ENCODE measurements at regions not wholly inside any gene's neighbourhood (a gene's known extent, or its start where the extent isn't known, plus 50 kb on each side); places are given as distances from the start of the nearest gene placed in this dataset.
"Not testable (repeated sequence)": the region's sequence is repeated elsewhere in the genome, so short reads cannot be mapped to it uniquely, and the experiment has no call there.

DNA sequence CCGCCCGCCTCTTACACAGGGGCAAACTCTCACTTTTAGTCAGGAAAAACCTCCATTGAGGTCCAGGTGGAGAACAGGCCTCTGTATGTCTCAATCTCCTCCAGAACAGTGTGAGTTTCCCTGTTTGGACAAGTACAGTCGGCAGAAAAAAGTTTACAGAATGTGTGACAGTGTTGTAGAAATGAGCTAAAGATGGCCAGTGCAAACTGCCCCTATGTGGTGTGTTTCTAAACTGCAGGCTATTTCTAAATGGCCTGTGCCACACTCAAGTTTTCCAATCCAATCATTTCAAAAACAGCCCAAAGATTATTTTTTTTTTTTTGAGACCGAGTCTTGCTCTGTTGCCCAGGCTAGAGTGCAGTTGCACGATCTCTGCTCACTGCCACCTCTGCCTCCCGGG, 1252.8 kb downstream of the RPIA start:
- intact Hi-C loops (cut with DNase I; ENCODE audit: low total_unique reads); DNase-seq; H3K36me3 ChIP-seq; H3K4me1 ChIP-seq; H3K9me3 ChIP-seq; H3K4me3 ChIP-seq; H3K27ac ChIP-seq; H3K27me3 ChIP-seq: not testable (repeated sequence)
- WGBS, 5 donors = 64 to 92% (median 75%) methylated on average over 1 to 3 of the region's 6 CpGs; no CpG with 5 or more reads in 1 of the 5 donors

DNA sequence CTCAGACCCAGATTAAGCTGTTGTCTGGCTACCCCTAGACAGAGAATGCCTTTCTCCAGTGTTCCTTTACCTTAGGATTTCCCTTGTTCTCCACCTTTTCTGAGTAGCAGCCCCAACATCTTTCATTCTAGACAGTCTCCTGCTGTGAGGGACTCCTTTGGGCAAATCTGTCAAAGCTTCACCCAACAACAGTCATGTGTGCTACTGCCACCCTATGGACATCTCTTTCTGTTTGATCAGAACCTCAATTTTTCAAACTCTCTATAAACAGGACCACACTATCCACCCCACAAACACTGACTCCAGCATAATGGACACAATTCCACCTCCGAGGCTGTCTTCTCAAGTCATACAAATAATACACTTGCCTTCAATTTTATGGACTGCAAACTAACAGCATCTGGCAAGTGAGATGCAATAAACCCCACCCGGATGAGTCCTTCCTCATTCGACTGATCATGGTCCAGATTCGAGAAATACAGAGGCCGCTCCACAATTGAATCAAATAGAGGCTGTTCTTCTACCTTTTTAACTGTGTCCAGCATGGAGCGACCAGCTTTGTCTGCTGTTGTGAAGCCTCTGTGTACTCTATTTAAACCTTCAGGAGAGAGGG, 1253.6 kb downstream of the RPIA start:
- no CpG with 5 or more reads among the region's 6 CpGs for WGBS, 5 donors
- H3K27ac ChIP-seq; H3K4me1 ChIP-seq; H3K4me3 ChIP-seq; H3K27me3 ChIP-seq; H3K9me3 ChIP-seq; DNase-seq; intact Hi-C loops (cut with DNase I; ENCODE audit: low total_unique reads); H3K36me3 ChIP-seq: not testable (repeated sequence)

DNA sequence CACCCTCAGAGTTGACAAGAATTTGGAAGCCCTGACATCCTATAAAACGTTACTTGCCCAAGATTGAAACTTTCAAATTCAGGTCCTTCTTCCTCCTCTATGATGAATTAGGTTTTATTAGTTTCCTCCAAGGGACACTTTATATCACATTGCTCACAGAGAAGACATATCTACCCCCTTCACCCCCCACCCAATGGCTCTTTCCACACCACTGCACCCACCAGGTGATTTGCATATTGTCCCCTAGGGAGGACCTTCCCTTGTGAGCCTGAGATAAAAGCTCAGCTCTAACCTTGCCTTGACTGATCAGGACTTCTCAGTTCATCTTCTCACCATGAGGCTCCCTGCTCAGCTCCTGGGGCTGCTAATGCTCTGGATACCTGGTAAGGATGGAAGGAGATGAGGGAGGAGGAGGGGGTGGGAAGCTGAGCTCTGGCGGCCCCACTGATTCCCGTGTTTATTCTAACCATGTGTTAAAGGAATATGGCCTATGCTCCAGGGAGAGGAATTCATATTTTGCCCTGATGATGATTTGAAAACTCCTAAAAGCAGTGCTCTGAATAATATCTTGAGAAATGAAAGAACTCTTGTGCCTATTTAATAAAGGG, 1255.8 kb downstream of the RPIA start:
- H3K27ac ChIP-seq; H3K27me3 ChIP-seq; H3K9me3 ChIP-seq; H3K36me3 ChIP-seq; H3K4me3 ChIP-seq; intact Hi-C loops (cut with DNase I; ENCODE audit: low total_unique reads); DNase-seq; H3K4me1 ChIP-seq: not testable (repeated sequence)
- 45 to 66% (median 54%) methylated on average over 2 to 3 of the region's 3 CpGs for WGBS, 5 donors

DNA sequence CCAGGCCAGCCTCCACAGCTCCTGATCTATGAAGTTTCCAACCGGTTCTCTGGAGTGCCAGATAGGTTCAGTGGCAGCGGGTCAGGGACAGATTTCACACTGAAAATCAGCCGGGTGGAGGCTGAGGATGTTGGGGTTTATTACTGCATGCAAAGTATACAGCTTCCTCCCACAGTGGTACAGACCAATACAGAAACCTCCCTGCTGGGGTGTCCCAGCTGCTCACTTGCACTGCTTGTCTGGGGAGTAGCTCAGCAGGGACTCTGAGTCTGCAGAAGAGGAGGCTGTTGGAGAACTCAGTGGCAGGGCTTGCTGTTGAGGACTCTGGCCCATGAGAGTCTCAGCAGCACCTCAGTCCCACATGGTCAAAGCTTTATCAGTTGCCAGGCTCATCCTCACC, 1256.6 kb downstream of the RPIA start:
- DNase-seq; H3K4me1 ChIP-seq; H3K9me3 ChIP-seq; H3K4me3 ChIP-seq; H3K27me3 ChIP-seq; H3K27ac ChIP-seq; intact Hi-C loops (cut with DNase I; ENCODE audit: low total_unique reads); H3K36me3 ChIP-seq: not testable (repeated sequence)
- WGBS, 5 donors = 58 to 77% (median 67%) methylated on average over 3 of the region's 3 CpGs; no CpG with 5 or more reads in 1 of the 5 donors

DNA sequence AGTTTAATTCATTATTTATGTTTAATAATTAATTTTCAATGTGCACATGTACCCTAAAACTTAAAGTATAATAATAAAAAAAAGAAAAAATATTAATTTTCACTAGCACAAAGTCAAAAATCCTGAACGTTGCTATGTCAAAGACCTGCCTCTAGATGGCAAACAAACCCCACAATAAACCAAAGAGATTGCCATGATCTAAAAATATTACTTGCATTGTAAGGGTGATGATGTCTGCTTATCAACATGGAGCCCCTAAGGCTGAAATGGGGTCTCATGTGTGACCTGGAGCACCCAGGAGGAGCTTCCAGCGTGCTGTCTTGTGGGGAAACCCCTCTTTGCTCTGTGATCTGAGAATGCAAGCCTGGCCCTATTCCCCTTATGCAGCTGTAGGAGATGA, 1259.3 kb downstream of the RPIA start:
- H3K4me1 ChIP-seq; H3K27ac ChIP-seq; H3K4me3 ChIP-seq; H3K27me3 ChIP-seq; intact Hi-C loops (cut with DNase I; ENCODE audit: low total_unique reads); H3K36me3 ChIP-seq; DNase-seq; H3K9me3 ChIP-seq: not testable (repeated sequence)
- WGBS, 5 donors = 0% methylated on average over 1 of the region's 2 CpGs

DNA sequence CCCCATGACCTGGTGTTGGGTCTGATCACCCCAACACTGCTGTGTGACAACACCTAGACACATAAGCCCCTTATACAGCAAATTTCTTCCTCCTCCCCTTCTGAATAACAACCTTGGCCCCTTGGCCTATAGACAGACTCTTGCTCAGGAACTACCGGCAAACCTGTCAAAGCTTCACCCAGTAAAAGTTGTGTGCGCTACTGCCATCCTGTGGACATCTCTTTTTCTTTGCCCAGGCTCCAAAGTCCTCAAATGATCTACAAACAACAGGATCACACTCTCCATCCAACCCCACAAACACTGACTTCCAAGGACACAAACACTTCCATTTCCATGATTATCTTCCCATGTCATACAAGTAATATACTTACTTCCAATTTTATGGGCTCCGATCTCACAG, 1265.8 kb downstream of the RPIA start:
- H3K9me3 ChIP-seq; H3K4me3 ChIP-seq; DNase-seq; H3K27ac ChIP-seq; H3K36me3 ChIP-seq; H3K27me3 ChIP-seq; intact Hi-C loops (cut with DNase I; ENCODE audit: low total_unique reads); H3K4me1 ChIP-seq: not testable (repeated sequence)
- 61 to 78% (median 74%) methylated on average over 2 to 3 of the region's 3 CpGs for WGBS, 5 donors

DNA sequence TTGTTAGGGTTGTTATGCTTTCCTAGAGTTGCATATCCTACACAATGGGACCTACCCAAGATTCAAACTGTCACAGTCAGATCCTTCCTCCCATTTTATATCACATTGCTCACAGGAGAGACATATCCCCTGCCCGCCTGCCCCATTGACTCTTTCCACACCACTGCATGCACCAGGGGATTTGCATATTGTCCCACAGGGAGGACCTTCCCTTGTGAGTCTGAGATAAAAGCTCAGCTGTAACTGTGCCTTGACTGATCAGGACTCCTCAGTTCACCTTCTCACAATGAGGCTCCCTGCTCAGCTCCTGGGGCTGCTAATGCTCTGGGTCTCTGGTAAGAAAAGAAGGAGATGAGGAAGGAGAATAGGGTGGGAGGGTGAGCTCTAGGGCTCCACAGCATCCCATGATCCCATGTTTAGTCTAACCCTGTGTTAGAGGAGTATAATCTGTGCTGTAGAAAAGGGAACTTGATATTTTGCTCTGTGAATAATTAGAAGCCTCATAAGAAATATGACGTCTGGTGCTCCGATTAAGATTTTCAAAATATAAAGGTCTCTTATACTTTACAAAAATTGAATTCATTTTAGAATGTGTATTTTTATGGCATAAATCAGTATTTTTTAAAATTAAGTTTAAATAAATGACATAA, 1268.4 kb downstream of the RPIA start:
- H3K36me3 ChIP-seq; H3K27ac ChIP-seq; H3K27me3 ChIP-seq; DNase-seq; H3K4me3 ChIP-seq; H3K9me3 ChIP-seq; H3K4me1 ChIP-seq; intact Hi-C loops (cut with DNase I; ENCODE audit: low total_unique reads): not testable (repeated sequence)
- WGBS, 5 donors = 81 to 90% (median 86%) methylated on average over 1 to 3 of the region's 3 CpGs

DNA sequence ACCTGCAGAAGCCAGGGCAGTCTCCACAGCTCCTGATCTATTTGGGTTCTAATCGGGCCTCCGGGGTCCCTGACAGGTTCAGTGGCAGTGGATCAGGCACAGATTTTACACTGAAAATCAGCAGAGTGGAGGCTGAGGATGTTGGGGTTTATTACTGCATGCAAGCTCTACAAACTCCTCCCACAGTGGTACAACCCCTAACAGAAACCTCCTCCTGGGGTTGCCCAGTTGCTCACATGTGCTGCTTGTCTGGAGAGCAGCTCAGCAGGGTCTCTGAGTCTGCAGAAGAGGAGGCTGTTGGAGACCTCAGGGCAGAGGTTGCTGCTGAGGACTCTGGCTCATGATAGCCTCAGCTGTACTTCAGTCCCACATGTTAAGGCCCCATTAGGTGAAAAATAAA, 1269.1 kb downstream of the RPIA start:
- no CpG with 5 or more reads among the region's 2 CpGs for WGBS, 5 donors
- H3K4me3 ChIP-seq; H3K27ac ChIP-seq; H3K27me3 ChIP-seq; H3K36me3 ChIP-seq; intact Hi-C loops (cut with DNase I; ENCODE audit: low total_unique reads); H3K9me3 ChIP-seq; H3K4me1 ChIP-seq; DNase-seq: not testable (repeated sequence)

DNA sequence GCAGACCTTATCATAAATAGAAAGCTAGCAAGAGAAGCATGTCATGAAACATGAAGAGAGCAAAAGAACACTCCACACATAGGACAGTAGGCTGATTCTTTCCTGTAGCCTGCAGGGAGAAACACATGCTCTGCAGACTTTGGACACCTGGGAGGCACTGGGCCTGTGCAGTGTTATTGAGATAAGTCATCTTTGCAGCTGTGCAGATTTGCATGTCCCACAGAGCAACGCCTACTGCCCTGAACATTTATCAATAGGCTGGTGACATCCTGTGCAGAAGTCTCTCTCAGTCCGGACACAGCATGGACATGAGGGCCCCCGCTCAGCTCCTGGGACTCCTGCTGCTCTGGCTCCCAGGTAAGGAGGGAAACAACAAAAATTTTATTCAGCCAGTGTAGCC, 1277.1 kb downstream of the RPIA start:
- H3K9me3 ChIP-seq; H3K4me1 ChIP-seq; H3K27ac ChIP-seq; H3K36me3 ChIP-seq; DNase-seq; H3K4me3 ChIP-seq; H3K27me3 ChIP-seq; intact Hi-C loops (cut with DNase I; ENCODE audit: low total_unique reads): not testable (repeated sequence)
- WGBS, 5 donors = 20 to 64% (median 30%) methylated on average over 2 to 3 of the region's 3 CpGs

DNA sequence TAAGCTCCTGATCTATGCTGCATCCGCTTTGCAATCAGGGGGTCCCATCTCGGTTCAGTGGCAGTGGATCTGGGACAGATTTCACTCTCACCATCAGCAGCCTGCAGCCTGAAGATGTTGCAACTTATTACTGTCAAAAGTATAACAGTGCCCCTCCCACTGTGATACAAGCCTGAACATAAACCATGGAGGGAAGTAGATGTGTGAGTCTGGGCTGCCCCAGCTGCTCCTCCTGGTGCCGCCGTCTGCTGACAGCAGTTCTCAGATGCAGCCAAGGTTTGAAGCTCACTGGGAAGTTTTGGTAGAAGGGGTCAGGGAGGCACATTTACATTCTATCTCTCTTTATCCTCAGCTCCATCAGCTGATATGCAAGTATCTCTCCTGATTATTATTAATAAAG, 1277.7 kb downstream of the RPIA start:
- H3K27me3 ChIP-seq; H3K4me1 ChIP-seq; H3K9me3 ChIP-seq; H3K36me3 ChIP-seq; H3K4me3 ChIP-seq; intact Hi-C loops (cut with DNase I; ENCODE audit: low total_unique reads); H3K27ac ChIP-seq; DNase-seq: not testable (repeated sequence)
- WGBS, 5 donors = 51 to 63% (median 59%) methylated on average over 3 to 4 of the region's 4 CpGs; no CpG with 5 or more reads in 1 of the 5 donors

DNA sequence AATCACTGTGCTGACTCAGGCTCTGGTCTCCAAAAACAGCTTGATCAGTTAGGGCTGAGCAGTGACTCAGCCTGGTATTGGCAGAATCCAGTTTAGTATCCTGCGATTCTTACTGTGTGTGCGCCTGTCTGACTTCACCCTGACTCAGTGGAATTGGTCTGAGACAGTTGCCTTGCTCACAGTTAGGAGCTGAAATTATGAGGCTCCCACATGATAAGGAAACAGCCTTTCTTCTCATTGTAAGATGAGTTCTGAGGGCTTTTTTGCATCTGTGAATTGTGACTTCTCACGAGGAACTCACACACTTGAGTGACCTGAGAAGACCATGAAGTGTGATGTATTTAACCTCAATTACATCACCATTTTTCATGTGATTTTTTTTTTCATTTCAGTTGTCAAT, 1282.4 kb downstream of the RPIA start:
- 75 to 90% (median 83%) methylated on average over 3 of the region's 3 CpGs; no CpG with 5 or more reads in 1 of the 5 donors for WGBS, 5 donors
- H3K9me3 ChIP-seq; intact Hi-C loops (cut with DNase I; ENCODE audit: low total_unique reads); H3K4me1 ChIP-seq; H3K4me3 ChIP-seq; H3K27ac ChIP-seq; H3K27me3 ChIP-seq; H3K36me3 ChIP-seq; DNase-seq: not testable (repeated sequence)

DNA sequence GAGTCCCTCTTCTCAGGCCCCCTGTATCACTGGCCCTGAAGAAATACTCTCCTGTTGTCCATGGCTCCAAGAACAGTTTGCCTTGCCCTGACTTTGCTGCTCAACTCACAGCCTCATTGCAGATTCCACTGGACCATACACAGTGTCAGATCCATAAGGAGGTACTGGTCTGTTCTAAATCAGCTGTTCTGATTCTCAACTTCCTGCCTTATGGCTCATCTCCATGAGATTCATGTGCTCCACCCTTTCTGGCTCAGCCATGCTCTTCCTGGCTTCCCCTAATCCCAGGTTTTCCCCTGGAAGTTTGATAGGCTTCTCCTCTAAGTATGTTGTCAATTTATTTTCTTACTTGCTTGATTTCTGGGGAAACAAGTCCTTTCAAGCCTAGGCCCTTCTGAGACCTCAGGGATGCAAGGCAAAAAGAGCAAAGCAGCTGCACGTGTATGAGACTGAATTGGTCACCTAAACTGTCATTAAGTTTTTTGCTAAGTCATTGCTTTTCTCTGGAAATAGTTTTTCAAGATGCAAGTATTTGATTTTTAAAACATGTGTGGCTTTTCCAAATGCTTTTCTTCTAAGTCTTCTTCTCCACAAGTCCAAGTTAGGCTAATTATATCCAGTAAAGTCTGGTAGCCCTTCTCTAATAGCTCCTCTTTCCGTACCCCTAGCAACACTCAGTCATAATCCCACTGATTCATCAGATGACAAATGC, 1288.5 kb downstream of the RPIA start:
- H3K27me3 ChIP-seq; intact Hi-C loops (cut with DNase I; ENCODE audit: low total_unique reads); H3K4me3 ChIP-seq; DNase-seq; H3K9me3 ChIP-seq; H3K27ac ChIP-seq; H3K4me1 ChIP-seq; H3K36me3 ChIP-seq: not testable (repeated sequence)
- WGBS, 5 donors = 61 to 76% (median 65%) methylated on average over 2 of the region's 2 CpGs; no CpG with 5 or more reads in 1 of the 5 donors

Data from stomach (tissue), 8 donors.